ENCODE measurements at regions not wholly inside any gene's neighbourhood (a gene's known extent, or its start where the extent isn't known, plus 50 kb on each side); places are given as distances from the start of the nearest gene placed in this dataset.
A peak's percentile ranks its signal among the peaks of the same experiment; 100 is the strongest.

GRCh38 chr18:44509048-44509447 lies 171.6 kb upstream of the SETBP1 start:
- Histone ChIP-seq H3K14ac (ENCODE audit: low read length in 2 of 2) (no peak overlapping the region), H3K23ac (ENCODE audit: low read length in 2 of 2) (no peak overlapping the region), H2BK120ac (ENCODE audit: low read depth, low read length) (no peak overlapping the region), H2BK5ac (ENCODE audit: low read depth, low read length, poor library complexity, severe bottlenecking) (no peak overlapping the region), H2BK12ac (ENCODE audit: low read length in 2 of 2) (no peak overlapping the region), H3K9ac (ENCODE audit: low read length) (no peak overlapping the region), H3K18ac (ENCODE audit: low read depth in 1 of 2, low read length in 2 of 2) (no peak overlapping the region), H3K27ac (ENCODE audit: low read length, poor library complexity, severe bottlenecking) (no peak overlapping the region), H4K91ac (ENCODE audit: low read length) (no peak overlapping the region), H3K4me3 (ENCODE audit: insufficient read depth in 1 of 2, low read depth in 1 of 2, low read length in 2 of 2) (no peak overlapping the region), H3K79me1 (replicated peaks; ENCODE audit: low read length, poor library complexity, severe bottlenecking) (no peaks in the 10 kb centered on the region), H3K27me3 (ENCODE audit: control insufficient read depth in 1 of 2, insufficient read depth in 1 of 2, low read length in 2 of 2) (no peaks in the 10 kb centered on the region), H3K4me2 (ENCODE audit: low read length, poor library complexity, severe bottlenecking) (no peak overlapping the region), H3K36me3 (ENCODE audit: control insufficient read depth in 1 of 2, insufficient read depth in 2 of 2, low read depth in 1 of 2, low read length in 2 of 2) (no peaks in the 10 kb centered on the region), H2AK5ac (ENCODE audit: low read length, severe bottlenecking) (no peak overlapping the region), H2AFZ (ENCODE audit: low read depth, low read length) (no peak overlapping the region), H3K9me3 (ENCODE audit: control insufficient read depth, low read length) (no peaks in the 10 kb centered on the region), H2BK15ac (ENCODE audit: low read depth, poor library complexity, severe bottlenecking) (no peak overlapping the region), H3K4ac (ENCODE audit: low read depth in 1 of 2, low read length in 2 of 2) (no peak overlapping the region), H4K8ac (ENCODE audit: low read length) (no peak overlapping the region), H3K4me1 (ENCODE audit: control insufficient read depth, insufficient read depth, low read depth, low read length) (no peaks in the 10 kb centered on the region)
- WGBS: 100% methylated on average over 2 of the region's 2 CpGs
- no peak for DNase-seq

- DNase-seq: no peak
- no peak overlapping the region for H4K91ac ChIP-seq (ENCODE audit: low read length)
Measured at GRCh38 chr18:44510390-44510789, 170.3 kb upstream of the SETBP1 start.

GRCh38 chr18:44513233-44513632 lies 167.5 kb upstream of the SETBP1 start:
- Histone ChIP-seq H3K27ac (ENCODE audit: low read length, poor library complexity, severe bottlenecking) (no peak overlapping the region), H3K4me1 (ENCODE audit: control insufficient read depth, insufficient read depth, low read depth, low read length) (no peaks in the 10 kb centered on the region), H4K91ac (ENCODE audit: low read length) (no peak overlapping the region), H3K23ac (ENCODE audit: low read length in 2 of 2) (no peak overlapping the region), H3K27me3 (ENCODE audit: control insufficient read depth in 1 of 2, insufficient read depth in 1 of 2, low read length in 2 of 2) (no peaks in the 10 kb centered on the region), H3K4me2 (ENCODE audit: low read length, poor library complexity, severe bottlenecking) (no peak overlapping the region), H2BK15ac (ENCODE audit: low read depth, poor library complexity, severe bottlenecking) (no peak overlapping the region), H3K14ac (ENCODE audit: low read length in 2 of 2) (no peak overlapping the region), H3K79me1 (replicated peaks; ENCODE audit: low read length, poor library complexity, severe bottlenecking) (no peaks in the 10 kb centered on the region), H2BK12ac (ENCODE audit: low read length in 2 of 2) (no peak overlapping the region), H3K36me3 (ENCODE audit: control insufficient read depth in 1 of 2, insufficient read depth in 2 of 2, low read depth in 1 of 2, low read length in 2 of 2) (no peaks in the 10 kb centered on the region), H2AK5ac (ENCODE audit: low read length, severe bottlenecking) (peak overlapping the region; percentile 80), H2BK5ac (ENCODE audit: low read depth, low read length, poor library complexity, severe bottlenecking) (no peak overlapping the region), H3K18ac (ENCODE audit: low read depth in 1 of 2, low read length in 2 of 2) (no peak overlapping the region), H2AFZ (ENCODE audit: low read depth, low read length) (no peak overlapping the region), H4K8ac (ENCODE audit: low read length) (no peak overlapping the region), H3K4ac (ENCODE audit: low read depth in 1 of 2, low read length in 2 of 2) (no peak overlapping the region), H2BK120ac (ENCODE audit: low read depth, low read length) (no peak overlapping the region), H3K9ac (ENCODE audit: low read length) (no peak overlapping the region), H3K9me3 (ENCODE audit: control insufficient read depth, low read length) (no peaks in the 10 kb centered on the region), H3K4me3 (ENCODE audit: insufficient read depth in 1 of 2, low read depth in 1 of 2, low read length in 2 of 2) (no peak overlapping the region)
- 91% methylated on average over 1 of the region's 3 CpGs for WGBS
- no peak for DNase-seq

More at GRCh38 chr18:44510390-44510789, 170.3 kb upstream of the SETBP1 start:
- Histone ChIP-seq H2BK12ac (ENCODE audit: low read length in 2 of 2) (no peak overlapping the region), H3K4me1 (ENCODE audit: control insufficient read depth, insufficient read depth, low read depth, low read length) (no peaks in the 10 kb centered on the region), H2BK15ac (ENCODE audit: low read depth, poor library complexity, severe bottlenecking) (no peak overlapping the region), H3K79me1 (replicated peaks; ENCODE audit: low read length, poor library complexity, severe bottlenecking) (no peaks in the 10 kb centered on the region), H3K4me2 (ENCODE audit: low read length, poor library complexity, severe bottlenecking) (no peak overlapping the region), H2BK5ac (ENCODE audit: low read depth, low read length, poor library complexity, severe bottlenecking) (no peak overlapping the region), H3K27me3 (ENCODE audit: control insufficient read depth in 1 of 2, insufficient read depth in 1 of 2, low read length in 2 of 2) (no peaks in the 10 kb centered on the region), H2AFZ (ENCODE audit: low read depth, low read length) (no peak overlapping the region), H2BK120ac (ENCODE audit: low read depth, low read length) (no peak overlapping the region), H3K4ac (ENCODE audit: low read depth in 1 of 2, low read length in 2 of 2) (no peak overlapping the region), H3K9me3 (ENCODE audit: control insufficient read depth, low read length) (no peaks in the 10 kb centered on the region), H3K36me3 (ENCODE audit: control insufficient read depth in 1 of 2, insufficient read depth in 2 of 2, low read depth in 1 of 2, low read length in 2 of 2) (no peaks in the 10 kb centered on the region), H3K14ac (ENCODE audit: low read length in 2 of 2) (no peak overlapping the region), H3K9ac (ENCODE audit: low read length) (no peak overlapping the region), H3K27ac (ENCODE audit: low read length, poor library complexity, severe bottlenecking) (no peak overlapping the region), H3K4me3 (ENCODE audit: insufficient read depth in 1 of 2, low read depth in 1 of 2, low read length in 2 of 2) (no peak overlapping the region), H3K18ac (ENCODE audit: low read depth in 1 of 2, low read length in 2 of 2) (no peak overlapping the region), H4K8ac (ENCODE audit: low read length) (no peak overlapping the region), H2AK5ac (ENCODE audit: low read length, severe bottlenecking) (no peak overlapping the region), H3K23ac (ENCODE audit: low read length in 2 of 2) (no peak overlapping the region)
- WGBS: 70% methylated on average over 4 of the region's 6 CpGs

- Histone ChIP-seq H3K36me3 (ENCODE audit: control insufficient read depth in 1 of 2, insufficient read depth in 2 of 2, low read depth in 1 of 2, low read length in 2 of 2) (no peaks in the 10 kb centered on the region), H2BK5ac (ENCODE audit: low read depth, low read length, poor library complexity, severe bottlenecking) (no peak overlapping the region), H3K4me1 (ENCODE audit: control insufficient read depth, insufficient read depth, low read depth, low read length) (no peaks in the 10 kb centered on the region), H3K4ac (ENCODE audit: low read depth in 1 of 2, low read length in 2 of 2) (no peak overlapping the region), H3K27ac (ENCODE audit: low read length, poor library complexity, severe bottlenecking) (no peak overlapping the region), H2AFZ (ENCODE audit: low read depth, low read length) (no peak overlapping the region), H2BK12ac (ENCODE audit: low read length in 2 of 2) (no peak overlapping the region), H3K9ac (ENCODE audit: low read length) (no peak overlapping the region), H3K4me2 (ENCODE audit: low read length, poor library complexity, severe bottlenecking) (no peak overlapping the region), H3K18ac (ENCODE audit: low read depth in 1 of 2, low read length in 2 of 2) (no peak overlapping the region), H2BK15ac (ENCODE audit: low read depth, poor library complexity, severe bottlenecking) (no peak overlapping the region), H2AK5ac (ENCODE audit: low read length, severe bottlenecking) (no peak overlapping the region), H3K27me3 (ENCODE audit: control insufficient read depth in 1 of 2, insufficient read depth in 1 of 2, low read length in 2 of 2) (no peaks in the 10 kb centered on the region), H2BK120ac (ENCODE audit: low read depth, low read length) (no peak overlapping the region), H4K91ac (ENCODE audit: low read length) (no peak overlapping the region), H3K23ac (ENCODE audit: low read length in 2 of 2) (no peak overlapping the region), H3K14ac (ENCODE audit: low read length in 2 of 2) (no peak overlapping the region), H3K4me3 (ENCODE audit: insufficient read depth in 1 of 2, low read depth in 1 of 2, low read length in 2 of 2) (no peak overlapping the region), H3K79me1 (replicated peaks; ENCODE audit: low read length, poor library complexity, severe bottlenecking) (no peaks in the 10 kb centered on the region), H3K9me3 (ENCODE audit: control insufficient read depth, low read length) (no peaks in the 10 kb centered on the region), H4K8ac (ENCODE audit: low read length) (no peak overlapping the region)
- no CpG with 5 or more reads among the region's 1 CpG for WGBS
- no peak for DNase-seq
Measured at GRCh38 chr18:44514106-44514505, 166.6 kb upstream of the SETBP1 start.
